GM23338 (cell line): ENCODE measurements at regions not wholly inside any gene's neighbourhood (a gene's known extent, or its start where the extent isn't known, plus 50 kb on each side); places are given as distances from the start of the nearest gene placed in this dataset.

Experiments
- ATAC-seq: fragments of 200-7000 bp; cut with Tn5 transposase; 3 replicates; pipeline ENCODE4 v1.9.1; 2020
- DNase-seq: peaks from one replicate; pipeline ENCODE4 v3.0.0-alpha.2; 2015; ENCODE audit warnings: low spot score
- H2AFZ ChIP-seq: fragments of 200-600 bp; sonication (generic); 2 replicates; pipeline ENCODE4 v1.8.0; 2016; ENCODE audit warnings: antibody characterized with exemption, mild to moderate bottlenecking, moderate library complexity
- H3F3A ChIP-seq: fragments of 200-600 bp; sonication (generic); replicated peaks from 2 replicates; pipeline ENCODE4 v1.8.0; 2017; ENCODE audit warnings: antibody characterized with exemption, mixed run types, low read depth
- H3K27ac ChIP-seq: fragments of 200-600 bp; sonication (generic); 2 replicates; pipeline ENCODE4 v1.6.1; 2016; ENCODE audit warnings: low read depth
- H3K27me3 ChIP-seq: fragments of 200-600 bp; sonication (generic); 2 replicates; pipeline ENCODE4 v1.8.0; 2016; ENCODE audit warnings: mild to moderate bottlenecking, mixed run types, moderate library complexity; ENCODE audit not compliant: insufficient read depth
- H3K36me3 ChIP-seq: fragments of 200-600 bp; sonication (generic); 2 replicates; pipeline ENCODE4 v1.8.0; 2016; ENCODE audit warnings: mild to moderate bottlenecking; ENCODE audit not compliant: insufficient read depth
- H3K4me1 ChIP-seq: fragments of 200-600 bp; sonication (generic); 2 replicates; pipeline ENCODE4 v1.8.0; 2016; ENCODE audit warnings: mild to moderate bottlenecking, moderate library complexity; ENCODE audit not compliant: insufficient read depth
- H3K4me2 ChIP-seq: fragments of 200-600 bp; sonication (generic); 2 replicates; pipeline ENCODE4 v1.7.1; 2017; ENCODE audit warnings: mixed run types
- H3K4me3 ChIP-seq: fragments of 200-600 bp; sonication (generic); 2 replicates; pipeline ENCODE4 v1.6.1; 2016; ENCODE audit warnings: mixed run types
- H3K79me2 ChIP-seq: fragments of 200-600 bp; sonication (generic); replicated peaks from 2 replicates; pipeline ENCODE4 v1.8.0; 2017; ENCODE audit warnings: mild to moderate bottlenecking; ENCODE audit not compliant: insufficient read depth
- H3K9me2 ChIP-seq: fragments of 200-600 bp; sonication (generic); 2 replicates; pipeline ENCODE4 v1.8.0; 2017; ENCODE audit not compliant: insufficient read depth
- H4K20me1 ChIP-seq: fragments of 200-600 bp; sonication (generic); replicated peaks from 2 replicates; pipeline ENCODE4 v1.8.0; 2017; ENCODE audit warnings: mild to moderate bottlenecking; ENCODE audit not compliant: insufficient read depth
- H3K27ac Mint-ChIP-seq: 2 replicates; pipeline ENCODE4 v1.8.0; 2020; ENCODE audit warnings: inconsistent platforms, mild to moderate bottlenecking, moderate library complexity, mixed read lengths
- H3K27me3 Mint-ChIP-seq: 3 replicates; pipeline ENCODE4 v1.8.0; 2022; ENCODE audit warnings: low read depth, mild to moderate bottlenecking, moderate library complexity, mixed read lengths, inconsistent platforms; ENCODE audit not compliant: insufficient read depth, poor library complexity
- H3K36me3 Mint-ChIP-seq: 3 replicates; pipeline ENCODE4 v1.8.0; 2021; ENCODE audit warnings: low read depth, mild to moderate bottlenecking, inconsistent platforms, moderate library complexity, mixed read lengths
- H3K4me1 Mint-ChIP-seq: 3 replicates; pipeline ENCODE4 v1.8.0; 2020; ENCODE audit warnings: mild to moderate bottlenecking, inconsistent platforms, mixed read lengths
- H3K4me3 Mint-ChIP-seq: 3 replicates; pipeline ENCODE4 v1.8.0; 2021; ENCODE audit warnings: moderate library complexity, mild to moderate bottlenecking, inconsistent platforms, mixed read lengths
- H3K9me3 Mint-ChIP-seq: 3 replicates; pipeline ENCODE4 v1.8.0; 2020; ENCODE audit warnings: moderate library complexity, mild to moderate bottlenecking, inconsistent platforms, mixed read lengths
- CREB1 ChIP-seq: fragments of 250-450 bp; sonication (Bioruptor Pico); IDR thresholded peaks from 2 replicates; pipeline ENCODE4 v1.5.0; 2020; ENCODE audit warnings: low read depth, mild to moderate bottlenecking, moderate library complexity
- CTCF ChIP-seq, 2 experiments: fragments of 200-600 bp in 1 of 2; sonication (generic) in 1 of 2; conservative IDR thresholded peaks; 2 replicates each; pipeline versions ENCODE4 v1.5.1 to v1.6.1; 2016 to 2017; ENCODE audit warnings: antibody characterized with exemption in 2 of 2, low read depth in 2 of 2, mild to moderate bottlenecking in 2 of 2, moderate library complexity in 1 of 2
- EZH2 ChIP-seq: fragments of 200-600 bp; sonication (generic); IDR thresholded peaks from one replicate; pipeline ENCODE4 v1.8.0; 2017; ENCODE audit warnings: antibody characterized with exemption, mild to moderate bottlenecking, low read depth; ENCODE audit not compliant: unreplicated experiment
- EZH2phosphoT487 ChIP-seq: fragments of 200-600 bp; sonication (generic); IDR thresholded peaks from one replicate; pipeline ENCODE4 v1.8.1; 2018; ENCODE audit warnings: antibody characterized with exemption; ENCODE audit not compliant: unreplicated experiment
- JUNB ChIP-seq: IDR thresholded peaks from one replicate; pipeline ENCODE4 v1.6.1; 2016; ENCODE audit warnings: antibody characterized with exemption; ENCODE audit not compliant: unreplicated experiment
- NANOG ChIP-seq: IDR thresholded peaks from 2 replicates; pipeline ENCODE4 v1.6.1; 2016; ENCODE audit warnings: antibody characterized with exemption, borderline replicate concordance
- POLR2AphosphoS5 ChIP-seq: IDR thresholded peaks from 2 replicates; pipeline ENCODE4 v1.6.1; 2016; ENCODE audit warnings: antibody characterized with exemption, low read depth
- STAT1 ChIP-seq: IDR thresholded peaks from one replicate; pipeline ENCODE4 v1.6.1; 2016; ENCODE audit warnings: antibody characterized with exemption; ENCODE audit not compliant: unreplicated experiment
- ZNF114 ChIP-seq: fragments of 250-450 bp; sonication (Bioruptor Pico); IDR thresholded peaks from 2 replicates; pipeline ENCODE4 v1.5.0; 2020; ENCODE audit warnings: mild to moderate bottlenecking, moderate library complexity
- ZNF331 ChIP-seq: fragments of 250-450 bp; sonication (Bioruptor Pico); IDR thresholded peaks from 2 replicates; pipeline ENCODE4 v1.5.0; 2020; ENCODE audit warnings: low read depth, mild to moderate bottlenecking, moderate library complexity
- TF ChIP-seq, protein P1 (sequence below): IDR thresholded peaks from one replicate; pipeline ENCODE4 v1.6.1; 2018; ENCODE audit warnings: antibody characterized with exemption; ENCODE audit not compliant: unreplicated experiment
- TF ChIP-seq, protein P2 (sequence below): IDR thresholded peaks from 2 replicates; pipeline ENCODE4 v1.6.1; 2016; ENCODE audit warnings: antibody characterized with exemption
- TF ChIP-seq, protein P3 (sequence below): fragments of 250-450 bp; sonication (Bioruptor Pico); IDR thresholded peaks from 2 replicates; pipeline ENCODE4 v1.5.0; 2020; ENCODE audit warnings: mild to moderate bottlenecking, moderate library complexity

- no peaks in the 10 kb centered on the region for H3K36me3 ChIP-seq
- H3F3A ChIP-seq: no peaks in the 10 kb centered on the region
- no peak for DNase-seq
- TF ChIP-seq STAT1: no peak
- TF ChIP-seq NANOG: no peak
- no peak for TF ChIP-seq ZNF331 (CRISPR knock-in tag)
- no peak for TF ChIP-seq EZH2phosphoT487
- no peak for TF ChIP-seq EZH2
- TF ChIP-seq, protein P1, sequence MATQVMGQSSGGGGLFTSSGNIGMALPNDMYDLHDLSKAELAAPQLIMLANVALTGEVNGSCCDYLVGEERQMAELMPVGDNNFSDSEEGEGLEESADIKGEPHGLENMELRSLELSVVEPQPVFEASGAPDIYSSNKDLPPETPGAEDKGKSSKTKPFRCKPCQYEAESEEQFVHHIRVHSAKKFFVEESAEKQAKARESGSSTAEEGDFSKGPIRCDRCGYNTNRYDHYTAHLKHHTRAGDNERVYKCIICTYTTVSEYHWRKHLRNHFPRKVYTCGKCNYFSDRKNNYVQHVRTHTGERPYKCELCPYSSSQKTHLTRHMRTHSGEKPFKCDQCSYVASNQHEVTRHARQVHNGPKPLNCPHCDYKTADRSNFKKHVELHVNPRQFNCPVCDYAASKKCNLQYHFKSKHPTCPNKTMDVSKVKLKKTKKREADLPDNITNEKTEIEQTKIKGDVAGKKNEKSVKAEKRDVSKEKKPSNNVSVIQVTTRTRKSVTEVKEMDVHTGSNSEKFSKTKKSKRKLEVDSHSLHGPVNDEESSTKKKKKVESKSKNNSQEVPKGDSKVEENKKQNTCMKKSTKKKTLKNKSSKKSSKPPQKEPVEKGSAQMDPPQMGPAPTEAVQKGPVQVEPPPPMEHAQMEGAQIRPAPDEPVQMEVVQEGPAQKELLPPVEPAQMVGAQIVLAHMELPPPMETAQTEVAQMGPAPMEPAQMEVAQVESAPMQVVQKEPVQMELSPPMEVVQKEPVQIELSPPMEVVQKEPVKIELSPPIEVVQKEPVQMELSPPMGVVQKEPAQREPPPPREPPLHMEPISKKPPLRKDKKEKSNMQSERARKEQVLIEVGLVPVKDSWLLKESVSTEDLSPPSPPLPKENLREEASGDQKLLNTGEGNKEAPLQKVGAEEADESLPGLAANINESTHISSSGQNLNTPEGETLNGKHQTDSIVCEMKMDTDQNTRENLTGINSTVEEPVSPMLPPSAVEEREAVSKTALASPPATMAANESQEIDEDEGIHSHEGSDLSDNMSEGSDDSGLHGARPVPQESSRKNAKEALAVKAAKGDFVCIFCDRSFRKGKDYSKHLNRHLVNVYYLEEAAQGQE: no peak
- TF ChIP-seq, protein P2, sequence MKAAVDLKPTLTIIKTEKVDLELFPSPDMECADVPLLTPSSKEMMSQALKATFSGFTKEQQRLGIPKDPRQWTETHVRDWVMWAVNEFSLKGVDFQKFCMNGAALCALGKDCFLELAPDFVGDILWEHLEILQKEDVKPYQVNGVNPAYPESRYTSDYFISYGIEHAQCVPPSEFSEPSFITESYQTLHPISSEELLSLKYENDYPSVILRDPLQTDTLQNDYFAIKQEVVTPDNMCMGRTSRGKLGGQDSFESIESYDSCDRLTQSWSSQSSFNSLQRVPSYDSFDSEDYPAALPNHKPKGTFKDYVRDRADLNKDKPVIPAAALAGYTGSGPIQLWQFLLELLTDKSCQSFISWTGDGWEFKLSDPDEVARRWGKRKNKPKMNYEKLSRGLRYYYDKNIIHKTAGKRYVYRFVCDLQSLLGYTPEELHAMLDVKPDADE: no peak
- TF ChIP-seq CTCF (conservative IDR thresholded peaks at IDR 0.05; ENCODE audit: low read depth in 2 of 2): no peak
- no peak for TF ChIP-seq ZNF114
- TF ChIP-seq CREB1 (CRISPR knock-in tag): no peak
- TF ChIP-seq, protein P3, sequence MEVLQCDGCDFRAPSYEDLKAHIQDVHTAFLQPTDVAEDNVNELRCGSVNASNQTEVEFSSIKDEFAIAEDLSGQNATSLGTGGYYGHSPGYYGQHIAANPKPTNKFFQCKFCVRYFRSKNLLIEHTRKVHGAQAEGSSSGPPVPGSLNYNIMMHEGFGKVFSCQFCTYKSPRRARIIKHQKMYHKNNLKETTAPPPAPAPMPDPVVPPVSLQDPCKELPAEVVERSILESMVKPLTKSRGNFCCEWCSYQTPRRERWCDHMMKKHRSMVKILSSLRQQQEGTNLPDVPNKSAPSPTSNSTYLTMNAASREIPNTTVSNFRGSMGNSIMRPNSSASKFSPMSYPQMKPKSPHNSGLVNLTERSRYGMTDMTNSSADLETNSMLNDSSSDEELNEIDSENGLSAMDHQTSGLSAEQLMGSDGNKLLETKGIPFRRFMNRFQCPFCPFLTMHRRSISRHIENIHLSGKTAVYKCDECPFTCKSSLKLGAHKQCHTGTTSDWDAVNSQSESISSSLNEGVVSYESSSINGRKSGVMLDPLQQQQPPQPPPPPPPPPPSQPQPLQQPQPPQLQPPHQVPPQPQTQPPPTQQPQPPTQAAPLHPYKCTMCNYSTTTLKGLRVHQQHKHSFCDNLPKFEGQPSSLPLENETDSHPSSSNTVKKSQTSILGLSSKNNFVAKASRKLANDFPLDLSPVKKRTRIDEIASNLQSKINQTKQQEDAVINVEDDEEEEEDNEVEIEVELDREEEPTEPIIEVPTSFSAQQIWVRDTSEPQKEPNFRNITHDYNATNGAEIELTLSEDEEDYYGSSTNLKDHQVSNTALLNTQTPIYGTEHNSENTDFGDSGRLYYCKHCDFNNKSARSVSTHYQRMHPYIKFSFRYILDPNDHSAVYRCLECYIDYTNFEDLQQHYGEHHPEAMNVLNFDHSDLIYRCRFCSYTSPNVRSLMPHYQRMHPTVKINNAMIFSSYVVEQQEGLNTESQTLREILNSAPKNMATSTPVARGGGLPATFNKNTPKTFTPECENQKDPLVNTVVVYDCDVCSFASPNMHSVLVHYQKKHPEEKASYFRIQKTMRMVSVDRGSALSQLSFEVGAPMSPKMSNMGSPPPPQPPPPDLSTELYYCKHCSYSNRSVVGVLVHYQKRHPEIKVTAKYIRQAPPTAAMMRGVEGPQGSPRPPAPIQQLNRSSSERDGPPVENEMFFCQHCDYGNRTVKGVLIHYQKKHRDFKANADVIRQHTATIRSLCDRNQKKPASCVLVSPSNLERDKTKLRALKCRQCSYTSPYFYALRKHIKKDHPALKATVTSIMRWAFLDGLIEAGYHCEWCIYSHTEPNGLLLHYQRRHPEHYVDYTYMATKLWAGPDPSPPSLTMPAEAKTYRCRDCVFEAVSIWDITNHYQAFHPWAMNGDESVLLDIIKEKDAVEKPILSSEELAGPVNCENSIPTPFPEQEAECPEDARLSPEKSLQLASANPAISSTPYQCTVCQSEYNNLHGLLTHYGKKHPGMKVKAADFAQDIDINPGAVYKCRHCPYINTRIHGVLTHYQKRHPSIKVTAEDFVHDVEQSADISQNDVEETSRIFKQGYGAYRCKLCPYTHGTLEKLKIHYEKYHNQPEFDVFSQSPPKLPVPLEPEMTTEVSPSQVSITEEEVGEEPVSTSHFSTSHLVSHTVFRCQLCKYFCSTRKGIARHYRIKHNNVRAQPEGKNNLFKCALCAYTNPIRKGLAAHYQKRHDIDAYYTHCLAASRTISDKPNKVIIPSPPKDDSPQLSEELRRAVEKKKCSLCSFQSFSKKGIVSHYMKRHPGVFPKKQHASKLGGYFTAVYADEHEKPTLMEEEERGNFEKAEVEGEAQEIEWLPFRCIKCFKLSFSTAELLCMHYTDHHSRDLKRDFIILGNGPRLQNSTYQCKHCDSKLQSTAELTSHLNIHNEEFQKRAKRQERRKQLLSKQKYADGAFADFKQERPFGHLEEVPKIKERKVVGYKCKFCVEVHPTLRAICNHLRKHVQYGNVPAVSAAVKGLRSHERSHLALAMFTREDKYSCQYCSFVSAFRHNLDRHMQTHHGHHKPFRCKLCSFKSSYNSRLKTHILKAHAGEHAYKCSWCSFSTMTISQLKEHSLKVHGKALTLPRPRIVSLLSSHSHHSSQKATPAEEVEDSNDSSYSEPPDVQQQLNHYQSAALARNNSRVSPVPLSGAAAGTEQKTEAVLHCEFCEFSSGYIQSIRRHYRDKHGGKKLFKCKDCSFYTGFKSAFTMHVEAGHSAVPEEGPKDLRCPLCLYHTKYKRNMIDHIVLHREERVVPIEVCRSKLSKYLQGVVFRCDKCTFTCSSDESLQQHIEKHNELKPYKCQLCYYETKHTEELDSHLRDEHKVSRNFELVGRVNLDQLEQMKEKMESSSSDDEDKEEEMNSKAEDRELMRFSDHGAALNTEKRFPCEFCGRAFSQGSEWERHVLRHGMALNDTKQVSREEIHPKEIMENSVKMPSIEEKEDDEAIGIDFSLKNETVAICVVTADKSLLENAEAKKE: no peak
- no peak for TF ChIP-seq POLR2AphosphoS5
- no peak for TF ChIP-seq JUNB
- no peak for ATAC-seq
- no peak overlapping the region for H3K27ac ChIP-seq
- no peaks in the 10 kb centered on the region for H3K27me3 ChIP-seq
- Mint-ChIP-seq H3K27me3 (no peaks in the 10 kb centered on the region), H3K4me1 (no peaks in the 10 kb centered on the region), H3K36me3 (no peaks in the 10 kb centered on the region), H3K9me3 (no peaks in the 10 kb centered on the region; the same call in 2 of the 3 replicates), H3K27ac (no peak overlapping the region), H3K4me3 (no peak overlapping the region)
- no peak overlapping the region for H3K4me3 ChIP-seq
- no peaks in the 10 kb centered on the region for H4K20me1 ChIP-seq
- no peak overlapping the region for H2AFZ ChIP-seq
- no peak overlapping the region for H3K4me2 ChIP-seq
- no peaks in the 10 kb centered on the region for H3K79me2 ChIP-seq
- H3K4me1 ChIP-seq: no peaks in the 10 kb centered on the region
- 0 out of 2 replicates have a peak, but pooled peaks cover 15% of the 10 kb centered on the region for H3K9me2 ChIP-seq
Measured at GRCh38 chr7:41777894-41778596, 75.2 kb upstream of the INHBA start.
